RWPE2 (cell line): ENCODE measurements at regions not wholly inside any gene's neighbourhood (a gene's known extent, or its start where the extent isn't known, plus 50 kb on each side); places are given as distances from the start of the nearest gene placed in this dataset.

ENCODE experiments used
- ATAC-seq: fragments of 200-7000 bp; cut with Tn5 transposase; 3 replicates; pipeline ENCODE4 v1.9.1; 2021; ENCODE audit warnings: low read depth
- DNase-seq: peaks from one replicate; pipeline ENCODE4 v3.0.0-alpha.2; 2020; ENCODE audit warnings: low spot score
- H3K27ac ChIP-seq: fragments of 450-650 bp; 2 replicates; pipeline ENCODE4 v1.5.1; 2017; ENCODE audit warnings: mild to moderate bottlenecking; ENCODE audit not compliant: poor library complexity, severe bottlenecking
- H3K27me3 ChIP-seq: fragments of 250-450 bp; sonication (Bioruptor Pico); 2 replicates; pipeline ENCODE4 v1.5.1; 2021; ENCODE audit warnings: mild to moderate bottlenecking, moderate library complexity; ENCODE audit not compliant: insufficient read depth, poor library complexity, severe bottlenecking
- H3K36me3 ChIP-seq: fragments of 250-450 bp; sonication (Bioruptor Pico); 2 replicates; pipeline ENCODE4 v1.5.1; 2020; ENCODE audit warnings: low read depth, mild to moderate bottlenecking, moderate library complexity
- H3K4me1 ChIP-seq: fragments of 250-450 bp; sonication (Bioruptor Pico); 2 replicates; pipeline ENCODE4 v1.5.1; 2021; ENCODE audit warnings: mild to moderate bottlenecking, moderate library complexity; ENCODE audit not compliant: insufficient read depth, poor library complexity, severe bottlenecking
- H3K4me3 ChIP-seq: fragments of 250-450 bp; sonication (Bioruptor Pico); 2 replicates; pipeline ENCODE4 v1.5.1; 2021; ENCODE audit warnings: mild to moderate bottlenecking, moderate library complexity; ENCODE audit not compliant: severe bottlenecking
- H3K9me3 ChIP-seq: fragments of 250-450 bp; sonication (Bioruptor Pico); 2 replicates; pipeline ENCODE4 v1.5.1; 2021; ENCODE audit warnings: mild to moderate bottlenecking, moderate library complexity; ENCODE audit not compliant: severe bottlenecking
- TF ChIP-seq, protein P1 (sequence below): fragments of 450-650 bp; IDR thresholded peaks from one replicate; pipeline ENCODE4 v1.5.1; 2017; ENCODE audit warnings: mild to moderate bottlenecking, moderate library complexity; ENCODE audit not compliant: poor library complexity, severe bottlenecking

DNA sequence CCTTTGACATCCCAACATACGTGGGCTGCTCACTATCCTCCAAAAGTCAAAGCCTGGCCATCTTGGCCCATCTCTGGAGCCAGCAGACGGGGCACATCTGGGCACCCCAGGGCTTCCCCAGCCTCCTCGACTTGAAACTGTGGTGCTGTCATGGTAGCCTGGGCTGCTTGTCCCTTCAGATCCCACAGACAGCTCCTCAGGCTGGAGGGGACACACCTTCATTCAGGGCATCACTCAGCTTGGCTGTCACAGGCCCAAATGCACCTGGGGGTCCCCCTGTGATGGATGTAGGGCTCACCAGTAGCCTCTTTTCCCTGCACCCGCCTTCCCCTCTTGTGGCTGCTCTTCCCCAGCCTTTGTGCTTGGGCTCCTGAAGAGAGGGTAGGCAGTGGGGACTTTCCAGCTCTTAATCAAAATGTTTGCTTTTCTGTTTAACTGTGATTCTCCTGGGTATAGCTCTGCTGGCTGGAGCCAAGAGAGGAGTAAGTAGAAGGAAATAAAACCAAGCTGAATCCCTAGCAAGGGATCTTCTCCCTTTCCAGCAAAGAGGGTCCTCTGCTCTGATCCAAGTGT, 92.3 kb downstream of the GYPC start:
- DNase-seq (no peak), ATAC-seq (no peak)
- no peaks in the 10 kb centered on the region for H3K36me3 ChIP-seq
- TF ChIP-seq, protein P1, sequence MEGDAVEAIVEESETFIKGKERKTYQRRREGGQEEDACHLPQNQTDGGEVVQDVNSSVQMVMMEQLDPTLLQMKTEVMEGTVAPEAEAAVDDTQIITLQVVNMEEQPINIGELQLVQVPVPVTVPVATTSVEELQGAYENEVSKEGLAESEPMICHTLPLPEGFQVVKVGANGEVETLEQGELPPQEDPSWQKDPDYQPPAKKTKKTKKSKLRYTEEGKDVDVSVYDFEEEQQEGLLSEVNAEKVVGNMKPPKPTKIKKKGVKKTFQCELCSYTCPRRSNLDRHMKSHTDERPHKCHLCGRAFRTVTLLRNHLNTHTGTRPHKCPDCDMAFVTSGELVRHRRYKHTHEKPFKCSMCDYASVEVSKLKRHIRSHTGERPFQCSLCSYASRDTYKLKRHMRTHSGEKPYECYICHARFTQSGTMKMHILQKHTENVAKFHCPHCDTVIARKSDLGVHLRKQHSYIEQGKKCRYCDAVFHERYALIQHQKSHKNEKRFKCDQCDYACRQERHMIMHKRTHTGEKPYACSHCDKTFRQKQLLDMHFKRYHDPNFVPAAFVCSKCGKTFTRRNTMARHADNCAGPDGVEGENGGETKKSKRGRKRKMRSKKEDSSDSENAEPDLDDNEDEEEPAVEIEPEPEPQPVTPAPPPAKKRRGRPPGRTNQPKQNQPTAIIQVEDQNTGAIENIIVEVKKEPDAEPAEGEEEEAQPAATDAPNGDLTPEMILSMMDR = no peak
- H3K4me3 ChIP-seq = no peak overlapping the region
- H3K27me3 ChIP-seq = no peaks in the 10 kb centered on the region
- H3K4me1 ChIP-seq = no peaks in the 10 kb centered on the region
- H3K9me3 ChIP-seq = no peaks in the 10 kb centered on the region
- no peak overlapping the region for H3K27ac ChIP-seq

- Histone ChIP-seq H3K27ac (no peak overlapping the region), H3K36me3 (no peaks in the 10 kb centered on the region), H3K27me3 (no peaks in the 10 kb centered on the region), H3K9me3 (no peaks in the 10 kb centered on the region), H3K4me3 (no peak overlapping the region), H3K4me1 (no peaks in the 10 kb centered on the region)
- ATAC-seq (no peak), DNase-seq (no peak)
- TF ChIP-seq, protein P1 = no peak
These were observed 93.1 kb downstream of the GYPC start for GRCh38 chr2:126748929-126749518.

GRCh38 chr2:126749537-126749936, 93.6 kb downstream of the GYPC start:
- Histone ChIP-seq H3K9me3 (no peaks in the 10 kb centered on the region), H3K27me3 (no peaks in the 10 kb centered on the region), H3K27ac (no peak overlapping the region), H3K4me1 (no peaks in the 10 kb centered on the region), H3K4me3 (no peak overlapping the region), H3K36me3 (no peaks in the 10 kb centered on the region)
- ATAC-seq (no peak), DNase-seq (no peak)
- TF ChIP-seq, protein P1 = no peak

DNA sequence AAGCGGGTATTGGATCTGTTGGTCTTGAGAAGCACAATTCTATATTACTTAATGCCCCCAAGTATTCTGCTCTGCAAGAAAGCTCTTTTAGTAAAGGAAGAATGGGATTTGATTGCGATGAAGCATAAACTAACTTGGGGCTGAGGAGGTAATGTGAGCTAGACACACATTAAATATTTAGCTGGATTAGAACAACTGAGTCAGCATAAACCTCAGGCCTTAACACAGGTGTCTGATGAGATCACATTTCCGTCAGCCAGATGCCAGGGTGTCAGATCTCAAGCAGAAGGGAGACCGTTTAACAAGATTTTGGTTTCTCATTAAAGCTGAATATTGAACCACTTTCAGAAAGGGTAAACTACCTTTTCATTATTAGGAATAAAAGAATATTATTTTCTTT, 94.5 kb downstream of the GYPC start:
- H3K36me3 ChIP-seq = no peaks in the 10 kb centered on the region
- H3K4me3 ChIP-seq = no peak overlapping the region
- no peak overlapping the region for H3K27ac ChIP-seq
- H3K27me3 ChIP-seq = no peaks in the 10 kb centered on the region
- DNase-seq (no peak), ATAC-seq (no peak)
- TF ChIP-seq, protein P1 = no peak
- no peaks in the 10 kb centered on the region for H3K4me1 ChIP-seq
- no peaks in the 10 kb centered on the region for H3K9me3 ChIP-seq

GRCh38 chr2:126751477-126751876, 95.5 kb downstream of the GYPC start:
- Histone ChIP-seq H3K4me3 (no peak overlapping the region), H3K27me3 (no peaks in the 10 kb centered on the region), H3K9me3 (no peaks in the 10 kb centered on the region), H3K27ac (no peak overlapping the region), H3K4me1 (no peaks in the 10 kb centered on the region), H3K36me3 (no peaks in the 10 kb centered on the region)
- ATAC-seq (no peak), DNase-seq (no peak)
- TF ChIP-seq, protein P1 = no peak
